ENCODE measurements at regions not wholly inside any gene's neighbourhood (a gene's known extent, or its start where the extent isn't known, plus 50 kb on each side); places are given as distances from the start of the nearest gene placed in this dataset.
"Not testable (repeated sequence)": the region's sequence is repeated elsewhere in the genome, so short reads cannot be mapped to it uniquely, and the experiment has no call there.

DNA sequence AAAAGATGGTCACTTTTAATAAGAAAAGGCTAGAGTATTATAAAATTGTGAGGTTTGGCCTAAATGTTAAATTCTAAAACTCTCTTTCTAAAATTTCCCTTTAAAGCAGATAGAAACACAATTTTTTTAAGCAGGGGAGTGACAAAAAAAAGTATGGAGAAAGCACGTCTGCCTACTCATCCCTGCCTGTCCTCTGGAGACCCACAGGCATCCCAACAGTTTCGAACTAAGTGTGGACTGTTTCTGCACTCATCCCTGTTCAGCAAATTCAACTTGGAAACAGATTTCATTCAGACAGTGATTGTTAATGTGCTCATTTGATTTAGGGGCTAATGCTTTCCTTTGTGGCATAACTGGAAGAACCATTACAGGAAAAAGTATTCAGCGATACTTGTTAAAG, 192.6 kb upstream of the CXCL12 start:
- H3K9me3 ChIP-seq, result no peaks in the 10 kb centered on the region
- TF ChIP-seq CTCF (IDR thresholded peaks at IDR 0.05), result no peak
- H3K36me3 ChIP-seq (ENCODE audit: low read depth), result no peaks in the 10 kb centered on the region
- DNase-seq (no peak), ATAC-seq (no peak)
- no peak overlapping the region for H3K4me3 ChIP-seq
- H3K4me1 ChIP-seq (ENCODE audit: low read depth), result no peaks in the 10 kb centered on the region
- intact Hi-C loops (cut with DNase I, micrococcal nuclease), result no loop called here

- no peaks in the 10 kb centered on the region for H3K9me3 ChIP-seq
- no peaks in the 10 kb centered on the region for H3K4me1 ChIP-seq (ENCODE audit: low read depth)
- ATAC-seq (no peak), DNase-seq (no peak)
- H3K4me3 ChIP-seq, result no peak overlapping the region
- no peak for TF ChIP-seq CTCF (IDR thresholded peaks at IDR 0.05)
- intact Hi-C loops (cut with DNase I, micrococcal nuclease), result no loop called here
- no peaks in the 10 kb centered on the region for H3K36me3 ChIP-seq (ENCODE audit: low read depth)
These were observed 193.4 kb upstream of the CXCL12 start for GRCh38 chr10:44578271-44578670.

DNA sequence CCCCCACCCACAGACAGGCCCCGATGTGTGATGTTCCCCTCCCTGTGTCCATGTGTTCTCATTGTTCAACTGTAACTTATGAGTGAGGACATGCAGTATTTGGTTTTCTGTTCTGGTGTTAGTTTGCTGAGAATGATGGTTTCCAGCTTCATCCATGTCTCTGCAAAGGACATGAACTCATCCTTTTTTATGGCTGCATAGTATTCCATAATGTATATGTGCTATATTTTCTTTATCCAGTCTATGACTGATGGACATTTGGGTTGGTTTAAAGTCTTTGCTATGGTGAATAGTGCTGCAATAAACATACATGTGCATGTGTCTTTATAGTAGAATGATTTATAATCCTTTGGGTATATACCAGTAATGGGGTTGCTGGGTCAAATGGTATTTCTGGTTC, 194.1 kb upstream of the CXCL12 start:
- H3K4me1 ChIP-seq (ENCODE audit: low read depth); ATAC-seq; H3K9me3 ChIP-seq; DNase-seq; H3K36me3 ChIP-seq (ENCODE audit: low read depth); intact Hi-C loops (cut with DNase I, micrococcal nuclease); H3K4me3 ChIP-seq: not testable (repeated sequence)

DNA sequence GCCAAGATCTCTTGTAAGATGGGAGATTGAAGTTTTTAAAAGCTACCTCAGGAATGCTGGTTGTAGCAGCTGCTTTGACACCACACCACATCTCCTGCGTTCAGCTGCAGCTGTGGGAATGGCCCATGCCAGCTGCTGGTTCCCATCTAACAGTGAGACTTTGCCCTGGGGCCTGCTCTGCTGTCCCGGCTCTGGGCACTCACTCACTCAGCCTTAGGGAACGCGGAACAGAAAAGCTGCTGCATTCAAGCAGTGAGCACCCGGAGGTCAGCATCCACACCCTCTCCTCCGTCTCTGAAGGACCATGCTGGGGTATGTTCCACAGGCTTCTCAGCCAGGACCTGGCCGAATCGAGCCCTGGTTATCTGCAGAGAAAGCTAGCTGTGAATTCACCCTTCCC, 197.1 kb upstream of the CXCL12 start:
- DNase-seq (no peak), ATAC-seq (no peak)
- TF ChIP-seq CTCF (IDR thresholded peaks at IDR 0.05), result no peak
- Histone ChIP-seq H3K36me3 (ENCODE audit: low read depth) (no peaks in the 10 kb centered on the region), H3K4me1 (ENCODE audit: low read depth) (no peaks in the 10 kb centered on the region), H3K4me3 (no peak overlapping the region), H3K9me3 (no peaks in the 10 kb centered on the region)
- intact Hi-C loops (cut with DNase I, micrococcal nuclease), result no loop called here

GRCh38 chr10:44587488-44588318, 202.8 kb upstream of the CXCL12 start:
- no peak for ATAC-seq
- TF ChIP-seq CTCF (IDR thresholded peaks at IDR 0.05), result no peak
- intact Hi-C loops (cut with DNase I, micrococcal nuclease), result no loop called here

GRCh38 chr10:44589181-44589943, 204.5 kb upstream of the CXCL12 start:
- intact Hi-C loops (cut with DNase I, micrococcal nuclease), result no loop called here
- H3K9me3 ChIP-seq, result no peaks in the 10 kb centered on the region
- ATAC-seq (no peak), DNase-seq (no peak)
- H3K36me3 ChIP-seq (ENCODE audit: low read depth), result no peaks in the 10 kb centered on the region
- H3K4me1 ChIP-seq (ENCODE audit: low read depth), result no peaks in the 10 kb centered on the region
- no peak for TF ChIP-seq CTCF (IDR thresholded peaks at IDR 0.05)
- no peak overlapping the region for H3K4me3 ChIP-seq

More at GRCh38 chr10:44587488-44588318, 202.8 kb upstream of the CXCL12 start:
- Histone ChIP-seq H3K4me1 (ENCODE audit: low read depth) (no peaks in the 10 kb centered on the region), H3K9me3 (no peaks in the 10 kb centered on the region), H3K36me3 (ENCODE audit: low read depth) (no peaks in the 10 kb centered on the region), H3K4me3 (no peak overlapping the region)
- DNase-seq, result no peak

Measured in mucosa of descending colon (tissue), 3 donors.